ENCODE measurements at regions not wholly inside any gene's neighbourhood (a gene's known extent, or its start where the extent isn't known, plus 50 kb on each side); places are given as distances from the start of the nearest gene placed in this dataset.

- TF ChIP-seq CTCF (IDR thresholded peaks at IDR 0.05; ENCODE audit: insufficient read depth, low read length, poor library complexity, severe bottlenecking): no peak
- Histone ChIP-seq H3K36me3 (ENCODE audit: control insufficient read depth, insufficient read depth, low read length) (no peaks in the 10 kb centered on the region), H3K4me3 (ENCODE audit: low read depth, low read length) (no peak overlapping the region), H3K27me3 (ENCODE audit: control insufficient read depth, insufficient read depth, low read length) (peaks cover 15% of the 10 kb centered on the region)
- DNase-seq (ENCODE audit: low read depth): no peak
These were observed 84.8 kb upstream of the TNRC6C start for GRCh38 chr17:77873500-77874302.

DNA sequence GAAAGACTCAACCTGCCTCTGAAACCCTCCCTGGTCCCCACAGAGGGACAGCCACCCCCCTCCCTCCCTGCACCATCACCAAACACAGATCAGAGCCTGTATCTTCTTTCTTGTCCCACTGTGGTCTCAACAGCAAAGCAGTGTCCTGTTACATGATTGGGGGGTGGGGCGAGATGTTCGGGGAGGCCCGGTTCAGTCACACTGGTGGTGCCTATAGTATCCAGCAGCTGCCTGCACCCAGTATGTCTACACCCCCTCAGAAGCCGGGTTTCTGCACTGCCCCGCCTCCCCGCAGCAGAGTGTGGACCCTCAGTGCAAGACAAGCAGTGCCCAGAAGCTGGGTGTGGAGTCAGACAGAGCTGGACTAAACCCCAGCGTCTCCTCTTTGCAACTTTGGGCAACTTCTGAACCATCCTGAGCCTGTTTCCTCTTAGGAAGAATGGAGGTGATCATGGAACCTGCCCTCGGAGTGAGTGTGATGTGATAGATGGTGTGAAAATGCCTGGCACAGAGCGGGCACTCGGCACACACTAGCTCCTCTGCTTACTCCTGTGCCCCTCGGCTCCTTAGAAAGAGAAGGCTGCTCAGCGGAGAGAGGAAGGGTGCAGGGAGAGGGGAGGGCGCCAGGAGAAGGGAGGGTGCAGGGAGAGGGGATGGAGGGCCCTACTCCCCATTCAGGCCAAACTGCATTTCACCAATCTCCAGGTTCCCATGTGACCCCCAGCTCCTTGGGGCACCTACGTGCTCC, 84.0 kb upstream of the TNRC6C start:
- H3K27me3 ChIP-seq (ENCODE audit: control insufficient read depth, insufficient read depth, low read length): peaks cover 11% of the 10 kb centered on the region
- no peak overlapping the region for H3K4me3 ChIP-seq (ENCODE audit: low read depth, low read length)
- no peak for TF ChIP-seq CTCF (IDR thresholded peaks at IDR 0.05; ENCODE audit: insufficient read depth, low read length, poor library complexity, severe bottlenecking)
- DNase-seq (ENCODE audit: low read depth): no peak
- no peaks in the 10 kb centered on the region for H3K36me3 ChIP-seq (ENCODE audit: control insufficient read depth, insufficient read depth, low read length)

- no peak for TF ChIP-seq CTCF (IDR thresholded peaks at IDR 0.05; ENCODE audit: insufficient read depth, low read length, poor library complexity, severe bottlenecking)
- no peaks in the 10 kb centered on the region for H3K36me3 ChIP-seq (ENCODE audit: control insufficient read depth, insufficient read depth, low read length)
- no peak overlapping the region for H3K4me3 ChIP-seq (ENCODE audit: low read depth, low read length)
- no peak for DNase-seq (ENCODE audit: low read depth)
- H3K27me3 ChIP-seq (ENCODE audit: control insufficient read depth, insufficient read depth, low read length): peaks cover 5% of the 10 kb centered on the region
These were observed 83.3 kb upstream of the TNRC6C start for GRCh38 chr17:77875051-77875780.

- TF ChIP-seq CTCF (IDR thresholded peaks at IDR 0.05; ENCODE audit: insufficient read depth, low read length, poor library complexity, severe bottlenecking): no peak
- no peak overlapping the region for H3K4me3 ChIP-seq (ENCODE audit: low read depth, low read length)
- no peaks in the 10 kb centered on the region for H3K36me3 ChIP-seq (ENCODE audit: control insufficient read depth, insufficient read depth, low read length)
- H3K27me3 ChIP-seq (ENCODE audit: control insufficient read depth, insufficient read depth, low read length): peaks cover 5% of the 10 kb centered on the region
- no peak for DNase-seq (ENCODE audit: low read depth)
These were observed 82.5 kb upstream of the TNRC6C start for GRCh38 chr17:77875881-77876509.

DNA sequence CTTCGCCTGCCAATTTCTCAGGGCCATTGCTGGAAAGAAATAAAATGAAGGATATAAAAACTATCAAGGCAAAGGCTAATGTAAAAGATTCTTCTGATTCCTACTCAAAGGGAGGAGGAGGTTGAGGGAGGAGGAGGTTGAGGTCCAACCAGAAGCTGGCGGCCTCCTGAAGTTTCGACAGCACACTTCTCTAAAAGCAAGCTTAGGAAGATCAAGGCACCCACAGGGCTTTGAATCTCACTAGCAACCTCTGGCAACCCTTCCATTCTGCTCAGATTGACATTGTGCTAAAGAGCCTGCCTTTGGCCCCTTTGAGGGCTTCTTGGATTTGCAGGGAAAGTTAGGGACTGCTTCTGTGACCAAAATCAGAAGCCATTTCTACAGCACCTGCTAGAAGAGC, 81.5 kb upstream of the TNRC6C start:
- H3K4me3 ChIP-seq (ENCODE audit: low read depth, low read length): no peak overlapping the region
- no peak for DNase-seq (ENCODE audit: low read depth)
- H3K36me3 ChIP-seq (ENCODE audit: control insufficient read depth, insufficient read depth, low read length): no peaks in the 10 kb centered on the region
- peaks cover 5% of the 10 kb centered on the region for H3K27me3 ChIP-seq (ENCODE audit: control insufficient read depth, insufficient read depth, low read length)
- no peak for TF ChIP-seq CTCF (IDR thresholded peaks at IDR 0.05; ENCODE audit: insufficient read depth, low read length, poor library complexity, severe bottlenecking)
